ENCODE measurements at regions not wholly inside any gene's neighbourhood (a gene's known extent, or its start where the extent isn't known, plus 50 kb on each side); places are given as distances from the start of the nearest gene placed in this dataset.

DNA sequence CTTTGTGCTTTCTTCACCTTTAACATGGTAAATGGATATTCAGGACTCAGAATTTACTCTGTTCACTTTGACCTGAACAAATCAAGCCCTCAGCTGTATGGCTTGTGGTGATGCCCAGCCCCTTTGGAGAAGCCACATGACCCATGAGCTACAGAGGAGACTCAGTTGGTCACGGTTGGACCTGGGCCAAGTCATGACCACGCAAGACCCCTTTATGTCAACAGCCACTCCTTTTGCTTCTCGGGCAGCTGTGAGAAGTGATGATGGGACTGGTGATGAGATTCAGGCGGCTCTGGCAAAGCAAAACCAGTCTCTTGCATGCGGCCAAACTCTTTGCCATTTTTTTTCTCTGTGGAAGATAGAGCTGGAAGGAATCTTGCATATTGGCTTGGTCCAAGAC is 96.5 kb upstream of the AJAP1 start:
- TF ChIP-seq, protein P1, sequence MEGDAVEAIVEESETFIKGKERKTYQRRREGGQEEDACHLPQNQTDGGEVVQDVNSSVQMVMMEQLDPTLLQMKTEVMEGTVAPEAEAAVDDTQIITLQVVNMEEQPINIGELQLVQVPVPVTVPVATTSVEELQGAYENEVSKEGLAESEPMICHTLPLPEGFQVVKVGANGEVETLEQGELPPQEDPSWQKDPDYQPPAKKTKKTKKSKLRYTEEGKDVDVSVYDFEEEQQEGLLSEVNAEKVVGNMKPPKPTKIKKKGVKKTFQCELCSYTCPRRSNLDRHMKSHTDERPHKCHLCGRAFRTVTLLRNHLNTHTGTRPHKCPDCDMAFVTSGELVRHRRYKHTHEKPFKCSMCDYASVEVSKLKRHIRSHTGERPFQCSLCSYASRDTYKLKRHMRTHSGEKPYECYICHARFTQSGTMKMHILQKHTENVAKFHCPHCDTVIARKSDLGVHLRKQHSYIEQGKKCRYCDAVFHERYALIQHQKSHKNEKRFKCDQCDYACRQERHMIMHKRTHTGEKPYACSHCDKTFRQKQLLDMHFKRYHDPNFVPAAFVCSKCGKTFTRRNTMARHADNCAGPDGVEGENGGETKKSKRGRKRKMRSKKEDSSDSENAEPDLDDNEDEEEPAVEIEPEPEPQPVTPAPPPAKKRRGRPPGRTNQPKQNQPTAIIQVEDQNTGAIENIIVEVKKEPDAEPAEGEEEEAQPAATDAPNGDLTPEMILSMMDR (IDR thresholded peaks at IDR 0.05; ENCODE audit: insufficient read depth, low read depth, low read length, missing control alignments): no peak
- H3K4me3 ChIP-seq (ENCODE audit: low read length): no peak overlapping the region
- DNase-seq (ENCODE audit: low read depth): no peak

DNA sequence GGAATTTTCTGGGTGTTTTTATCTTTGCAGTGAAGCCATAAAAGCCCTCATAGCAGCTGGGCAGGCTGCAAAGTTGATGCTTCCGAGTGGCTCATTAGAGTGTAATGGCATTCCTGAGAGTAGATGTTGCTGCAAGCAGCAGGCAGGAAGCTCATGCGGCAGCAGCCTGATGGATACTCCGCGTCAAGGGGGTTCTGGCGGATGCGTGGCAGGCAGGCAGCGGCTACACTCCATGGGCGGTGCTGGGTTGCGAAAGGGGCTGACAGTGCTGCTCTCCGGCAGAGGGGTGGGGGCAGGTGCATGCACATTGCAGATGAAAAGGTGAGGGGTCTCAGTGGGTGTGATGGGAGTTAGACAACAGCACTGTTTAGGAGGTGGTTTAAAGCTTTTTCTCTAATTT is 93.2 kb upstream of the AJAP1 start:
- TF ChIP-seq, protein P1 (IDR thresholded peaks at IDR 0.05; ENCODE audit: insufficient read depth, low read depth, low read length, missing control alignments): no peak
- no peak for DNase-seq (ENCODE audit: low read depth)

DNA sequence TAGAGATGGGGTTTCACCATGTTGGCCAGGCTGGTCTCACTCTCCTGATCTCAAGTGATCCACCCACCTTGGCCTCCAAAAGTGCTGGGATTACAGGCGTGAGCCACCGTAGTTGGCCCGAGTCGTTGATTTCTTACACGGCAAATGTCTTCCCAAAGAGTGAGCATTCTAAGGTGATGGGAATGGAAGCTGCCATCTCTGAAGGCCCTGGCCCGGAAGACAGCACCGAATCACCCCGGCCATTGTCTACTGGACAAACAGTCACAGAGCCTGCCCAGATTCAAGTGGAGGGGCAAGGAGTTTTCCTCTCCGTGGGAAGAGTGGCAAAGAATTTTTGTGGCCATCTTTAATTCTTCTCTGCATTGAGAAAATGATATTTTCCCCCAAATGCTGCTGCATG is 92.1 kb upstream of the AJAP1 start:
- no peak for DNase-seq (ENCODE audit: low read depth)
- TF ChIP-seq, protein P1 (IDR thresholded peaks at IDR 0.05; ENCODE audit: insufficient read depth, low read depth, low read length, missing control alignments): no peak
- H3K4me3 ChIP-seq (ENCODE audit: low read length): no peak overlapping the region

More for the DNA sequence above, 93.2 kb upstream of the AJAP1 start:
- no peak overlapping the region for H3K4me3 ChIP-seq (ENCODE audit: low read length)

DNA sequence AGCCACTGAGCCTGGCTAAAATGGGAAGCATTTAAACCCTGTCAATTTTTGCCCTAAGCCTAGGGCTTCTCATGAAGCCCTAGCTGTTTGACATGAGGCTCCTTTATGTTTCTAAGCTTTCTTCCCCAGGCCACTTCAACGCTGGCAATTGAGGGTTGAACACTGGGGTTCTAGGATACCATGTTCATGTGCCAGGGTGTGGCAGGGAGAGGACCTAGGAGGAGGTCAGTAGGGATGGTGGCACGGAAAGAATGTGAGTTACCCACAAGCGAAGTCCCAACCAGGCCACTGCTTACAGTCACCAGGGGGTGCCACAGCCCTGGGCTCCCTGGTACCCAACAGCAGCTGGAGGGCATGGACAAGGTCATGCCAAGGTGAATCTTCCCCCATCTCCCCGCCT is 90.8 kb upstream of the AJAP1 start:
- TF ChIP-seq, protein P1 (IDR thresholded peaks at IDR 0.05; ENCODE audit: insufficient read depth, low read depth, low read length, missing control alignments): no peak
- no peak for DNase-seq (ENCODE audit: low read depth)

DNA sequence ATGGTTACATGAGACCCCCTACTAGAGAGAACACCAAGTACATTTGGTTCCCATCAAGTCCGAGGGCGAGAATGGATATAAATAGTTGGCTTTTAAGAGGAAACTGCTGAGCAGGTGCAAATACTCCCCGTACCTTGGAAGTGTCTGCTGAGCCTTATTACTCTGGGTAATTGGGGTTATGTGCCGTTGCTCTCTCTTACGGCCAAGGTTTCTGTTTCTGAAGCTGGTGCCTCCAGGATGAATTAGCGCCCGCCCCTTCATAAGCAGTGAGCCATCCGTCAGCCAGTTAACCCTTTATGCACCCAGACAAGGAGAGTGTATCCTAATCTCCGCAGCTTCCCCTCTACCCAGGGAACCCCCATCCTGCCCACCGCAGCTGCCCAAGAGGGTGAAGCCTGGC is 90.4 kb upstream of the AJAP1 start:
- no peak overlapping the region for H3K4me3 ChIP-seq (ENCODE audit: low read length)
- DNase-seq (ENCODE audit: low read depth): no peak
- TF ChIP-seq, protein P1 (IDR thresholded peaks at IDR 0.05; ENCODE audit: insufficient read depth, low read depth, low read length, missing control alignments): no peak

More for the DNA sequence above, 90.8 kb upstream of the AJAP1 start:
- no peak overlapping the region for H3K4me3 ChIP-seq (ENCODE audit: low read length)

DNA sequence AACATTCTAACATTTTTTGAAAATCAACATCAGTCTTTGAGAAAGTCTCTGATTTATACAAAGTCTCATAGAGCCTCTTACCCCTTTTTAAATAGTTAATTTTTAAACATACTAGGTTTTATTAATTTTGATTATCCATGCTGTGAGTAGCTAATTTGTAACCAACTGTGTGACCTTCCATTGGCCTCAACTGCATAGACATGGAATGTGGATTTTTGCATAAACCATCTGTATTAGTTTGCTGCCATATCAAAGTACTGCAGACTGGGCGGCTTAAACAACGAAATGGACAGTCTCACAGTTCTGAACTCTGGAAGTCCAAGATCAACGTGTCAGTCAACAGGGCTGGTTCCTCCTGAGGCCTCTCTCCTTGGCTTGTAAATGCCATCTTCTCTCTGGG is 89.2 kb upstream of the AJAP1 start:
- H3K4me3 ChIP-seq (ENCODE audit: low read length): no peak overlapping the region
- TF ChIP-seq, protein P1 (IDR thresholded peaks at IDR 0.05; ENCODE audit: insufficient read depth, low read depth, low read length, missing control alignments): no peak
- no peak for DNase-seq (ENCODE audit: low read depth)

DNA sequence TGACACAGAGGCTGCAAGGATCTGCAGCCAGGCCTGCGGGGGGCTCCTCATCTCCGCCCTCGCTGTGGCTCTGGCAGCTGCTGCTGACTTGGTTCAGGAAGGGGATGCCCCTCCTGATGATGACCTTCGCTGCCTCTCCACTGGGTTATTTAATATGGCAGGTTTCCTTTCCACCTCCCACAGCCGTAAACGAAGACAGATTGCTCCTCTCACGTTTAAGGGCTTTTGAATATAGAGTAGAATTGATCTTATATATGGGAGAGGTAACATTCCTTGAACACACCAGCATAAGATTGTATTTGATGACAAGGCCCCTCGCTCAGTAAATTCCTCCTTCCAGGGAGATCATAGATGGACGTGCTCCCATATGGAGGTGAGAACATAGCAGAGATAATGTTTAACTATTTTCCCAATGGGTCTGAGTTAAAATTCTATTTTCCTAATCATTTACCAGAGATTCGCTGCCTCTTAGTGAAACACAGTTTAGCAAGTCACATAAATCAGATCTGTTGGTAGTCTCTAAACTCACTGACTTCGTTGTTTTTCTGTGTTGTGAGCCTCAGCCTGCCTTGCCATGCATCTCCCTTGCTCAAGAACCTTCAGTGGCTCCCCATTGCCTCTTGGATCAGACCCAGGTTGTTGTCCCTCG is 88.5 kb upstream of the AJAP1 start:
- DNase-seq (ENCODE audit: low read depth): no peak
- H3K4me3 ChIP-seq (ENCODE audit: low read length): no peak overlapping the region
- TF ChIP-seq, protein P1 (IDR thresholded peaks at IDR 0.05; ENCODE audit: insufficient read depth, low read depth, low read length, missing control alignments): no peak

All from epithelial cell of esophagus (primary cell).